ENCODE measurements at regions not wholly inside any gene's neighbourhood (a gene's known extent, or its start where the extent isn't known, plus 50 kb on each side); places are given as distances from the start of the nearest gene placed in this dataset.

- H4K91ac ChIP-seq (ENCODE audit: low read length): no peak overlapping the region
- H3K4me2 ChIP-seq (ENCODE audit: low read length, poor library complexity, severe bottlenecking): no peak overlapping the region
- H3K4me1 ChIP-seq (ENCODE audit: control insufficient read depth, insufficient read depth, low read depth, low read length): no peaks in the 10 kb centered on the region
- H3K14ac ChIP-seq (ENCODE audit: low read length in 2 of 2): no peak overlapping the region
- H3K27me3 ChIP-seq (ENCODE audit: control insufficient read depth in 1 of 2, insufficient read depth in 1 of 2, low read length in 2 of 2): peaks cover 13 to 31% of the 10 kb centered on the region in 2 experiments
- H3K4me3 ChIP-seq (ENCODE audit: insufficient read depth in 1 of 2, low read depth in 1 of 2, low read length in 2 of 2): no peak overlapping the region
- H4K8ac ChIP-seq (ENCODE audit: low read length): no peak overlapping the region
- H3K18ac ChIP-seq (ENCODE audit: low read depth in 1 of 2, low read length in 2 of 2): no peak overlapping the region
- WGBS: 60% methylated on average over 2 of the region's 2 CpGs
- H2AFZ ChIP-seq (ENCODE audit: low read depth, low read length): no peak overlapping the region
- no peak for DNase-seq
- no peaks in the 10 kb centered on the region for H3K9me3 ChIP-seq (ENCODE audit: control insufficient read depth, low read length)
- no peak overlapping the region for H2BK12ac ChIP-seq (ENCODE audit: low read length in 2 of 2)
- no peak overlapping the region for H2BK120ac ChIP-seq (ENCODE audit: low read depth, low read length)
- H3K23ac ChIP-seq (ENCODE audit: low read length in 2 of 2): no peak overlapping the region
- no peak overlapping the region for H3K9ac ChIP-seq (ENCODE audit: low read length)
- H2BK5ac ChIP-seq (ENCODE audit: low read depth, low read length, poor library complexity, severe bottlenecking): no peak overlapping the region
- H2AK5ac ChIP-seq (ENCODE audit: low read length, severe bottlenecking): no peak overlapping the region
- no peak overlapping the region for H2BK15ac ChIP-seq (ENCODE audit: low read depth, poor library complexity, severe bottlenecking)
- H3K79me1 ChIP-seq (replicated peaks; ENCODE audit: low read length, poor library complexity, severe bottlenecking): no peaks in the 10 kb centered on the region
- no peak overlapping the region for H3K4ac ChIP-seq (ENCODE audit: low read depth in 1 of 2, low read length in 2 of 2)
- H3K27ac ChIP-seq (ENCODE audit: low read length, poor library complexity, severe bottlenecking): no peak overlapping the region
- no peaks in the 10 kb centered on the region for H3K36me3 ChIP-seq (ENCODE audit: control insufficient read depth in 1 of 2, insufficient read depth in 2 of 2, low read depth in 1 of 2, low read length in 2 of 2)
These were observed 107.0 kb upstream of the ATP8B1 start for GRCh38 chr18:57910134-57910533.

- Histone ChIP-seq H3K36me3 (ENCODE audit: control insufficient read depth in 1 of 2, insufficient read depth in 2 of 2, low read depth in 1 of 2, low read length in 2 of 2) (no peaks in the 10 kb centered on the region), H2AFZ (ENCODE audit: low read depth, low read length) (no peak overlapping the region), H3K27me3 (ENCODE audit: control insufficient read depth in 1 of 2, insufficient read depth in 1 of 2, low read length in 2 of 2) (peaks cover 13 to 31% of the 10 kb centered on the region in 2 experiments), H2BK120ac (ENCODE audit: low read depth, low read length) (no peak overlapping the region), H3K27ac (ENCODE audit: low read length, poor library complexity, severe bottlenecking) (no peak overlapping the region), H4K8ac (ENCODE audit: low read length) (no peak overlapping the region), H3K14ac (ENCODE audit: low read length in 2 of 2) (no peak overlapping the region), H4K91ac (ENCODE audit: low read length) (no peak overlapping the region), H3K9me3 (ENCODE audit: control insufficient read depth, low read length) (no peaks in the 10 kb centered on the region), H3K4me3 (ENCODE audit: insufficient read depth in 1 of 2, low read depth in 1 of 2, low read length in 2 of 2) (no peak overlapping the region), H2BK15ac (ENCODE audit: low read depth, poor library complexity, severe bottlenecking) (no peak overlapping the region), H3K4me1 (ENCODE audit: control insufficient read depth, insufficient read depth, low read depth, low read length) (no peaks in the 10 kb centered on the region), H3K4ac (ENCODE audit: low read depth in 1 of 2, low read length in 2 of 2) (no peak overlapping the region), H3K23ac (ENCODE audit: low read length in 2 of 2) (no peak overlapping the region), H2BK5ac (ENCODE audit: low read depth, low read length, poor library complexity, severe bottlenecking) (no peak overlapping the region), H3K79me1 (replicated peaks; ENCODE audit: low read length, poor library complexity, severe bottlenecking) (no peaks in the 10 kb centered on the region), H2BK12ac (ENCODE audit: low read length in 2 of 2) (no peak overlapping the region), H2AK5ac (ENCODE audit: low read length, severe bottlenecking) (no peak overlapping the region), H3K18ac (ENCODE audit: low read depth in 1 of 2, low read length in 2 of 2) (no peak overlapping the region), H3K9ac (ENCODE audit: low read length) (no peak overlapping the region), H3K4me2 (ENCODE audit: low read length, poor library complexity, severe bottlenecking) (no peak overlapping the region)
- 83% methylated on average over 6 of the region's 7 CpGs for WGBS
- DNase-seq: no peak
These were observed 106.5 kb upstream of the ATP8B1 start for GRCh38 chr18:57909620-57910019.

GRCh38 chr18:57908092-57908491 lies 105.0 kb upstream of the ATP8B1 start:
- H2BK5ac ChIP-seq (ENCODE audit: low read depth, low read length, poor library complexity, severe bottlenecking): no peak overlapping the region
- no peak overlapping the region for H2AFZ ChIP-seq (ENCODE audit: low read depth, low read length)
- no peak overlapping the region for H2BK12ac ChIP-seq (ENCODE audit: low read length in 2 of 2)
- no CpG with 5 or more reads among the region's 1 CpG for WGBS
- no peak overlapping the region for H3K14ac ChIP-seq (ENCODE audit: low read length in 2 of 2)
- DNase-seq: no peak
- no peak overlapping the region for H3K4me2 ChIP-seq (ENCODE audit: low read length, poor library complexity, severe bottlenecking)
- H4K8ac ChIP-seq (ENCODE audit: low read length): no peak overlapping the region
- no peak overlapping the region for H3K18ac ChIP-seq (ENCODE audit: low read depth in 1 of 2, low read length in 2 of 2)
- H3K27ac ChIP-seq (ENCODE audit: low read length, poor library complexity, severe bottlenecking): no peak overlapping the region
- H3K27me3 ChIP-seq (ENCODE audit: control insufficient read depth in 1 of 2, insufficient read depth in 1 of 2, low read length in 2 of 2): peaks cover 13 to 31% of the 10 kb centered on the region in 2 experiments
- H3K4me3 ChIP-seq (ENCODE audit: insufficient read depth in 1 of 2, low read depth in 1 of 2, low read length in 2 of 2): no peak overlapping the region
- no peaks in the 10 kb centered on the region for H3K9me3 ChIP-seq (ENCODE audit: control insufficient read depth, low read length)
- no peak overlapping the region for H2AK5ac ChIP-seq (ENCODE audit: low read length, severe bottlenecking)
- no peak overlapping the region for H3K23ac ChIP-seq (ENCODE audit: low read length in 2 of 2)
- H3K9ac ChIP-seq (ENCODE audit: low read length): no peak overlapping the region
- H3K4ac ChIP-seq (ENCODE audit: low read depth in 1 of 2, low read length in 2 of 2): no peak overlapping the region
- no peaks in the 10 kb centered on the region for H3K4me1 ChIP-seq (ENCODE audit: control insufficient read depth, insufficient read depth, low read depth, low read length)
- no peak overlapping the region for H2BK15ac ChIP-seq (ENCODE audit: low read depth, poor library complexity, severe bottlenecking)
- no peak overlapping the region for H2BK120ac ChIP-seq (ENCODE audit: low read depth, low read length)
- H3K36me3 ChIP-seq (ENCODE audit: control insufficient read depth in 1 of 2, insufficient read depth in 2 of 2, low read depth in 1 of 2, low read length in 2 of 2): no peaks in the 10 kb centered on the region
- no peaks in the 10 kb centered on the region for H3K79me1 ChIP-seq (replicated peaks; ENCODE audit: low read length, poor library complexity, severe bottlenecking)
- no peak overlapping the region for H4K91ac ChIP-seq (ENCODE audit: low read length)

DNA sequence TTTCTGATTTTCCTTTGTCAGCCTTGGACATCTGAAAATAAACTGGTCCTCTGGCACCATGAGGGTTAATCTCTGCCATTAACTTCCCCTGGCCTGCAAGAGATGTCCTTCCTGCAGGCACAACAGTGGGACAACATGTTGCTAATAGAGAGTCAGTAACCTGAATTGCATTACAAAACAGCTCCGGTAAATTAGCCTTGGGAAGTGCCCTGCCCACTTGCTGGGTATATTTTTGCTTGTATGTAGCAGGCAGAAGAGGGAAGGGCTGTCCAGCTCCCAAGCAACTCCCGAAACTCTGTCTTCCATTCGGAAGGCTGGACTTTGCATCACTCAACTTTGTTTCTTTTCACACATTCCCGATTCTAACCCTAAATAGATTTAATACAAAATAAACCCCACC lies 104.4 kb upstream of the ATP8B1 start:
- Histone ChIP-seq H2BK12ac (ENCODE audit: low read length in 2 of 2) (no peak overlapping the region), H2BK120ac (ENCODE audit: low read depth, low read length) (no peak overlapping the region), H3K79me1 (replicated peaks; ENCODE audit: low read length, poor library complexity, severe bottlenecking) (no peaks in the 10 kb centered on the region), H2BK5ac (ENCODE audit: low read depth, low read length, poor library complexity, severe bottlenecking) (no peak overlapping the region), H3K18ac (ENCODE audit: low read depth in 1 of 2, low read length in 2 of 2) (no peak overlapping the region), H3K36me3 (ENCODE audit: control insufficient read depth in 1 of 2, insufficient read depth in 2 of 2, low read depth in 1 of 2, low read length in 2 of 2) (no peaks in the 10 kb centered on the region), H2AK5ac (ENCODE audit: low read length, severe bottlenecking) (no peak overlapping the region), H3K9me3 (ENCODE audit: control insufficient read depth, low read length) (no peaks in the 10 kb centered on the region), H3K23ac (ENCODE audit: low read length in 2 of 2) (no peak overlapping the region), H3K4me1 (ENCODE audit: control insufficient read depth, insufficient read depth, low read depth, low read length) (no peaks in the 10 kb centered on the region), H4K8ac (ENCODE audit: low read length) (no peak overlapping the region), H3K14ac (ENCODE audit: low read length in 2 of 2) (no peak overlapping the region), H3K4me2 (ENCODE audit: low read length, poor library complexity, severe bottlenecking) (no peak overlapping the region), H2BK15ac (ENCODE audit: low read depth, poor library complexity, severe bottlenecking) (no peak overlapping the region), H3K4ac (ENCODE audit: low read depth in 1 of 2, low read length in 2 of 2) (no peak overlapping the region), H3K4me3 (ENCODE audit: insufficient read depth in 1 of 2, low read depth in 1 of 2, low read length in 2 of 2) (no peak overlapping the region), H3K27ac (ENCODE audit: low read length, poor library complexity, severe bottlenecking) (no peak overlapping the region), H3K9ac (ENCODE audit: low read length) (no peak overlapping the region), H2AFZ (ENCODE audit: low read depth, low read length) (no peak overlapping the region), H3K27me3 (ENCODE audit: control insufficient read depth in 1 of 2, insufficient read depth in 1 of 2, low read length in 2 of 2) (peaks cover 13 to 31% of the 10 kb centered on the region in 2 experiments), H4K91ac (ENCODE audit: low read length) (no peak overlapping the region)
- 100% methylated on average over 1 of the region's 4 CpGs for WGBS
- DNase-seq: no peak

Data from mesenchymal stem cell (in vitro differentiated cells and primary cell).